HG03097 (cell line): ENCODE measurements at regions not wholly inside any gene's neighbourhood (a gene's known extent, or its start where the extent isn't known, plus 50 kb on each side); places are given as distances from the start of the nearest gene placed in this dataset.

ENCODE experiments used
- ATAC-seq: cut with Tn5 transposase; IDR thresholded peaks from one replicate; pipeline ENCODE4 v1.9.1; 2021; ENCODE audit not compliant: unreplicated experiment, low FRiP score

DNA sequence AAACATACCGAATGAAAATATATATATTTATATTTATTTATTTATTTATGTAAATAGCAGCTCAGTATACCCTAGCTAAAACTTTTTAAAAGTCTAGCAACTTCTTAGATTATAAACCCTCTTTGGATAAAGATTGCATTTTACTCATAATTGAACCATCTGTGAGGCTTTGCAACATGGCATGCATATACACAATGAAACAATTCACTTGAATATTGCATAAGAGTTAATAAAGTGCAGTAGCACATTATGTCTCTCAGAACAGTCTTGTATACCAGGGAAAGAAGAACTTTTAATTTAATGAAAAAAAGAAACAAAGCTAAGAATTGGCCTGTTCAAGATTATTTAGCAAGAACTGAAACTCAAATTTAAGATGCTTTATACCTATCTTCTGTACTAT lies 1363.9 kb upstream of the ADGRL2 start:
- no peak for ATAC-seq

DNA sequence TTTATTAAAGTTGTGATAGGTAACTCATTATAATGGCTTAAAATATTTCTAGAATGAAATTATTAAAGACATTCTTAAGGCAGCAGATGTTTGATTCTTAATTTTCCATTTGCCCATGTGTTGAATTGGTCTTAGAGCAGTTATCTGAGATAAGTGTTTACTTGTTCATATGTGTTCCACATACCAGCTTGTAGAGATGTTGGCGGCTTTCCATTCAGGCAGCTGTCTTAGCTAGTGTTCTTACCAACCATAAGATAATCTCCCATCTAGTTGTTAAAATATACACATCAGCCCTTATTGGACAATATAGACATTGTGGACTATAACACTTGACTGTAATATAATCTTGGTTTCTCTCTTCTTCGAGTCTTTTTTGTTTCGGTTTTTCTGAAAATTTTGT lies 1372.9 kb upstream of the ADGRL2 start:
- no peak for ATAC-seq

DNA sequence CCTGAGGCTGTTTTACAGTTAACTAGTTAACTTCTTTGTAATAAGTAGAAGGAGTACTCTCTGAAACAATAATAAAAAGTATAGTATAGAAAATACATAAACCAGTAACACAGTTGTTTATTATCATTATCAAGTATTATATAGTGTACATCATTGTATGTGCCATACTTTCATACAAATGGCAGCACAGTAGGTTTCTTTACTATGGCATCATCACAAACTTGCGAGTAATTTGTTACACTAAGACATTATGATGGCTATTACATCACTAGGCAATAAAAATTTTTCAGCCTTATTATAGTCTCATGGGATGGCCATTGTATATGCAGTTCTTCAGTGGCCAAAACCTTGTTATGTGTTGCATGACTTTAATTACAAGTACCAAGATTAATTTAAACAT lies 1376.5 kb upstream of the ADGRL2 start:
- ATAC-seq, result no peak

- no peak for ATAC-seq
These were observed 1382.6 kb upstream of the ADGRL2 start for GRCh38 chr1:80418134-80418533.

- no peak for ATAC-seq
These were observed 1383.1 kb upstream of the ADGRL2 start for GRCh38 chr1:80417671-80418070.

DNA sequence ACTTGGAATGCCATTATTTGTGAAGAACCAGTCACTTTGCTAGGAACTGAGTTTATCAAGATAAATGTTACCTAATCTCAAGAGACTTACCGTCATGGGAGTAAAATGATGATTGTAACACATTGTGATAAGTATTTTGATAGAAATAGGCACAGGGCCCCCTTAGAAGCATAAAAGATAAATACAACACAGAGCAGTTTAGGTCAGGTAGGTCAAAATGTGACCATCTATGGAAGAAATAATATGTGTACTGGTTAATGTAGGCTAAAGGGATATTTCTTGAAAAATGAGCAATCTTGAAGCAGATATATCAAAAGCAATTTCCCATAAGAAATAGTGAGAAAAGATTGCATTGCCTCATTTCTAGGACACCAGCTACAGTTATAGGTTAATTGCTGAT lies 1386.8 kb upstream of the ADGRL2 start:
- ATAC-seq, result no peak

DNA sequence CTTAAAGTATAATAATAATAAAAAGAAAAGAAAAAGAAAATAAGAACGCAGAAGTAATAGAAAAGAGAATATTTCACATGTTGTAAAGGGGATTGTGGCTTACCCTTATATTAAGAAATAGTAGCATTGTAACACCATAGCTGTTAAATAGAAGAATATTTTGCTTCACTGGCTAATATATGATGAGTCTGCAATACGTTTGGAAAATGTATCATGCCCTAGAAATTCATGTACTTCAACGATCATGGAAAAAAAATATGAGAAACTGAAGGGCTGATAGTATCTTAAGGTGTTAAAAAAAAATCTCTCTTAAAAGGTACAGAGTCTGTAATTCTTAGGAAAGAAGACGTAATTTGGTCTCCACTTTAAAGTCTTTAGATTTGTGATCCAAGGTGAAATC lies 1390.5 kb upstream of the ADGRL2 start:
- ATAC-seq, result no peak

DNA sequence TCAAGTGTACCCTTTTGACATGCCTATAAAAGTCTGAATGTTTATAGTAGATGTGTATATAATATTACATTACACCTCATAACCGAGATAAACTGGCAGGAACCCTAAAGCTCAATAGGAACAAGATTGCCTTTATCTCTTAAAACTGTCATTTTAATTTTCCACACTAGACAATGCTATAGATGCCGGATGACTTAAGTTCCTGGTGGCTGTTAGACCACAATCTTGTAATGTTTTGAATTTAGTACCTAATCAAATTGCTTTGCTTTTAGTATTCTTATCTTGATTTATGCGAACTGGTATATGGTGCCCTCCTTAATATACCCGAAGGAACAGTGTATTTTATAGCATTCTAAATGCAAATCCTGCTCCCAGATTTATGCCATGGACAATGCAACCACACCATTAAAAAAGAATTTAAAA lies 1397.0 kb upstream of the ADGRL4 start:
- no peak for ATAC-seq

GRCh38 chr1:80402625-80403024 lies 1396.1 kb upstream of the ADGRL4 start:
- no peak for ATAC-seq

GRCh38 chr1:80401757-80402156 lies 1395.2 kb upstream of the ADGRL4 start:
- no peak for ATAC-seq

- no peak for ATAC-seq
These were observed 1386.0 kb upstream of the ADGRL4 start for GRCh38 chr1:80392529-80392928.

- no peak for ATAC-seq
These were observed 1379.1 kb upstream of the ADGRL4 start for GRCh38 chr1:80385650-80386049.

DNA sequence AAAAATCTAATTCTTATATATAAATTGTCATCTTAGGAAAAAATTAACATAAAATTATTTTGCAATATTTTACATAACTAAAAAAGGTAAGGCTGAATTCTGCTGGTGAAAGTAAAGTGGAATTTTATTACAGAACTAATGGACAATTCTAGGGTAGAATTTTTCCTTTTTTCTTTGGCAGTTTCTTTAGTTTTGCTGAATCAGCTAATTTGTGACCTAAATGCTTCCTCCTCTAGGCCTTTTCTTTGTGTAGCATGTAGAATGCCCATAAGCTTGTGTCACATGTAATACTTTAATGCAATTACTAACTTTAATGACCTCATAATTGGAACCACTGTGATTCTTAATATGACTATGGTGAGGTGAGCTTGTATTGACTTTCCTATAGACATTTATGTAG lies 1378.4 kb upstream of the ADGRL4 start:
- no peak for ATAC-seq

GRCh38 chr1:80384083-80384830 lies 1377.7 kb upstream of the ADGRL4 start:
- no peak for ATAC-seq

DNA sequence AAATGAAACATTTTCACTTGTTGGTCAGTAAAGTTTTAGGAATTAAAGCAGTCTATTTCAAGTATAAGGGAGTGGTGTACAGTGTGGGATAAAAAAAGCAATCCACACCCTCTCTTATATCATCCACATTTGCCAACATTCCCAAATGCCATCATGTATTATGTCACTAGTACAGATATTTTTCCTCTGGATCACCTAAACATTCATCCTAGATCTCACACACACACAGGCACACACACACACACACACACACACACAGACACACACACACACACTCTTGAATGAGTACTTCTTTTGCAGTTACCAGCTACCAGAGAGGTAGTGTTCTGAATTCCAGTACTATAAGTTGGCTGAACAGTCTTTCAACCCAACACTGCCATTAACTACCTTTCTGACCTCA lies 1369.1 kb upstream of the ADGRL4 start:
- no peak for ATAC-seq

GRCh38 chr1:80375109-80375508 lies 1368.6 kb upstream of the ADGRL4 start:
- no peak for ATAC-seq

DNA sequence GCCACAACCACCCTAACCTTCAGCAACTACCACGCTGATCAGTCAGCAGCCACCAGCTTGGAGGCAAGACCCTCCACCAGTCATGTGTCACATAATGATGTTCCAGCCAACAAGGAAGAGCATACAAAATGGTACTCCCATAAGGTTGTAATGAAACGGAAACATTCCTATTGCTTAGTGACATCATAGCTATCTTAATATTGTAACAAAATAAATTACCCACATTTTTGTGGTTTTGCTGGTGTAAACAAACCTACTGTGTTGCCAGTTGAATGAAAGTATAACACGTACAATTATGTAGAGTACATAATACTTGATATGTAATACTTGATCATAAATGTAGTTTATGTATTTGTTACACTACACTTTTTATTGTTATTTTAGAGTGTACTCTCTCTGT lies 1363.2 kb upstream of the ADGRL4 start:
- no peak for ATAC-seq

GRCh38 chr1:80367058-80367457 lies 1360.5 kb upstream of the ADGRL4 start:
- ATAC-seq, result no peak

DNA sequence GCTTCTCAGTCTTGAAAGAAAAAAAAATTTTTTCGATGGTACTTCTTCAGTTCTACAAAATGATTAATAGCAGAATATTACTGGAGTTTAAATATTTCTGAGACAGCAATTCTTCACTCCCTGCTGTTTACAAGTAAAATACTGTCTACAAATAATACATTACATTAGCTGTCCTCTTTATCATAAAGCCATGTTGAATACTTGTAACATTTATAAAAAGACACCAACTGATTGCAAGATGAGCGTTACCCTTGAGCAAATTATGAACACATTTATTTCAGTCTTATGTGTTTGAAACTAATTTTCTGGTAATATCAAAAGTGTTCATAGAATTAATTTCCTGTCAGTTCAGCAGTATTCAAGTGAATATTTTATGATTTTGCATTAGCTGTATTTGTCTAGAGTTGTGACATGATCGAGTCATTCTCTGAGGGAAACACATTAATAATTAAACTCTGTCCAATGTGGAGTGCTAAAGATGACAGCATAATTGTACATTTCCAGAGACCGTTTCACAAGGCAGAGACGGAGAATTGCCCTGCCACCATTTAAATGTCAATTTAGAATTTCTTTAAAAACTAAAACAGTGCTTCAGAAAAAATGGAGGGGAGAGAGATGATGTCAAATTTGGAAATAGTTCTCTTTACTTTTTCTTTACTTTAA lies 1359.0 kb upstream of the ADGRL4 start:
- no peak for ATAC-seq

GRCh38 chr1:80363689-80364475 lies 1357.4 kb upstream of the ADGRL4 start:
- ATAC-seq, result no peak

DNA sequence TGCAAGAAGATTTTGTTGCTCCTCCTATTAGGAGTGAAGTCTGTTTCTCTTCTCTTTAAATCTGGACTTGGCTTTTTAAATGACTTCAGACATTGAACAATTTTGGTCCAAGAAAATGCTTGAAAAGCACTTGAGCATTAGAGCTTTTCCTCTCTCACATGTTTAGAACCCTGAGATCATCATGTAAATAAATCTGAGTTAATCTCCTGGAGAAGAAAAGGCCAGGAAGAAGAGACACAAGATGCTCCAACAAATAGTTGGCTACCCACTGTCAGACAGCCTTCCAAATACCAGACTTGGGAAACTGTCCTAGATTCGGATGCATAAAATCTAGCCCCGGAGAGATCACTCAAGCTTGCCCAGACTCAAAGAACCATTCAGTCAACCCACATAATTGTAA lies 1353.1 kb upstream of the ADGRL4 start:
- ATAC-seq, result no peak

DNA sequence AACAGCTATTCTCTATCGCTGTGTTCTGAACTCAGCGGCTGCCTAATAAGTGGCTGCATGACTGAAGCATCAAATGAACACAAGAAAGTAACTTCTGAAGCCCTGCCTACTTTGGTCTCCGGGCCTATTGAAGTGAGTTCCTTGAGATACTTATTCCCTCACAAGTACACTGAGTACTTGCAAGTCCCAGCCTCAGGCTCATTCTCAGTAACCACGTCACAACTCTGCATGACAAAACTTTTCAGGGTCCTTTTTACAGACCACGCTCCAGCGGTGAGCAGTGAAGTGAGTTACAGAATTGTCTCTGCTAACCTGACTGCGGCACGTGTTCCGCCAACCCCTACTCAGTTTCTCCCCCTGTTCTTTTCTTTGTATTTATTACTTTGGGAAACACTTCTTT lies 1342.7 kb upstream of the ADGRL4 start:
- ATAC-seq, result no peak
